HepG2 (cell line): ENCODE measurements at regions not wholly inside any gene's neighbourhood (a gene's known extent, or its start where the extent isn't known, plus 50 kb on each side); places are given as distances from the start of the nearest gene placed in this dataset.

Experiments
- ATAC-seq: fragments of 200-7000 bp; cut with Tn5 transposase; 3 replicates; pipeline ENCODE4 v1.9.1; 2020; ENCODE audit warnings: mild to moderate bottlenecking, moderate library complexity
- BruUV-seq: library from RNA; stranded (reverse); fragments of 400-500 nt; replicated peaks from 2 replicates; lab custom pipeline; 2021; lab: Mats Ljungman, UMichigan
- CTCF ChIA-PET: fragments of 300-600 bp; formaldehyde crosslinking; extraction: SDS; loops from one replicate; lab custom pipeline; 2021; ENCODE audit warnings: low total read pairs, inconsistent platforms, low intra/inter-chr PET ratio; lab: Yijun Ruan, JAX
- POLR2A ChIA-PET: fragments of 350-600 bp; sonication (Branson Sonifier 250); formaldehyde crosslinking; loops from one replicate; lab custom pipeline; 2020; ENCODE audit warnings: antibody characterized with exemption, inconsistent platforms; lab: Yijun Ruan, JAX
- DNase-seq: peaks from one replicate; pipeline ENCODE4 v3.0.0-alpha.2; 2015; ENCODE audit warnings: low spot score
- FAIRE-seq: peaks from 3 replicates; lab custom pipeline; 2011; peaks lifted over from hg19 to GRCh38; lab: Jason Lieb, UNC
- H2AFZ ChIP-seq: one replicate; pipeline ENCODE4 v1.6.1; 2011; ENCODE audit warnings: low read length, inconsistent platforms
- H3K27ac ChIP-seq: fragments of 300-600 bp; 3 replicates; pipeline ENCODE4 v1.8.0; 2011; ENCODE audit warnings: mixed run types, mild to moderate bottlenecking, mixed read lengths, low read length, inconsistent platforms; ENCODE audit not compliant: insufficient read depth; ENCODE audit errors: extremely low read length
- H3K27me3 ChIP-seq, 2 experiments: fragments of 200-600 bp in 1 of 2; 2 replicates in 1 of 2; 3 replicates in 1 of 2; pipeline versions ENCODE4 v1.6.0 to v1.8.0; 2011; ENCODE audit warnings: low read length in 2 of 2, mild to moderate bottlenecking in 2 of 2, moderate library complexity in 2 of 2, inconsistent platforms in 1 of 2; ENCODE audit not compliant: insufficient read depth in 2 of 2, control insufficient read depth in 1 of 2
- H3K36me3 ChIP-seq, 2 experiments: fragments of 200-600 bp in 1 of 2; replicated peaks in 1 of 2; 2 replicates in 1 of 2; 3 replicates in 1 of 2; pipeline versions ENCODE4 v1.5.1 to v1.8.0; 2011; ENCODE audit warnings: low read length in 2 of 2, inconsistent platforms in 1 of 2; ENCODE audit not compliant: insufficient read depth in 2 of 2, control insufficient read depth in 1 of 2
- H3K4me1 ChIP-seq: 2 replicates; pipeline ENCODE4 v1.5.1; 2012; ENCODE audit warnings: low read length, inconsistent platforms; ENCODE audit not compliant: insufficient read depth
- H3K4me2 ChIP-seq: 2 replicates; pipeline ENCODE4 v1.6.0; 2011; ENCODE audit warnings: low read depth, low read length, inconsistent platforms
- H3K4me3 ChIP-seq, 3 experiments: fragments of 200-600 bp in 1 of 3; sonication (generic), shearing (Covaris generic) in 1 of 3; replicated peaks in 1 of 3; 2 replicates each; pipeline ENCODE4 v1.5.1; 2011 to 2016; ENCODE audit warnings: low read length in 3 of 3, inconsistent platforms in 2 of 3, low read depth in 2 of 3, mild to moderate bottlenecking in 2 of 3, control low read depth in 1 of 3, mixed read lengths in 1 of 3; ENCODE audit not compliant: insufficient read depth in 1 of 3
- H3K79me2 ChIP-seq: one replicate; pipeline ENCODE4 v1.6.1; 2011; ENCODE audit warnings: low read length, inconsistent platforms; ENCODE audit not compliant: insufficient read depth
- H3K9ac ChIP-seq: 2 replicates; pipeline ENCODE4 v1.6.0; 2011; ENCODE audit warnings: mild to moderate bottlenecking, low read depth, low read length, inconsistent platforms; ENCODE audit not compliant: insufficient read depth
- H3K9me3 ChIP-seq: 2 replicates; pipeline ENCODE4 v1.5.1; 2012; ENCODE audit warnings: mild to moderate bottlenecking, low read length
- H4K20me1 ChIP-seq: 2 replicates; pipeline ENCODE4 v1.6.0; 2011; ENCODE audit warnings: inconsistent platforms, mild to moderate bottlenecking, low read length, moderate library complexity; ENCODE audit not compliant: insufficient read depth
- ARNTL ChIP-seq: sonication (generic); formaldehyde crosslinking; IDR thresholded peaks from 2 replicates; pipeline ENCODE4 v1.4.0; 2020; ENCODE audit warnings: mild to moderate bottlenecking, missing genetic modification reagents
- HMG20B ChIP-seq: conservative IDR thresholded peaks from 2 replicates; pipeline ENCODE4 v1.6.1; 2016; ENCODE audit warnings: missing genetic modification reagents, missing compliant biosample characterization
- HMGA1 ChIP-seq: sonication (generic); formaldehyde crosslinking; conservative IDR thresholded peaks from 2 replicates; pipeline ENCODE4 v1.4.0; 2020; ENCODE audit warnings: missing genetic modification reagents
- PPARG ChIP-seq: conservative IDR thresholded peaks from 2 replicates; pipeline ENCODE4 v1.6.1; 2016; ENCODE audit warnings: missing biosample characterization, missing genetic modification reagents
- PRDM10 ChIP-seq: sonication (generic); formaldehyde crosslinking; IDR thresholded peaks from 2 replicates; pipeline ENCODE4 v1.4.0; 2020; ENCODE audit warnings: low read depth, missing genetic modification reagents
- SSRP1 ChIP-seq: IDR thresholded peaks from 2 replicates; pipeline ENCODE4 v1.6.1; 2016; ENCODE audit warnings: control low read depth
- TRIM22 ChIP-seq: fragments of 450-650 bp; IDR thresholded peaks from 2 replicates; pipeline ENCODE4 v1.6.1; 2017
- ZBTB14 ChIP-seq: sonication (generic); formaldehyde crosslinking; IDR thresholded peaks from 2 replicates; pipeline ENCODE4 v1.4.0; 2020; ENCODE audit warnings: missing genetic modification reagents
- whole genome bisulfite sequencing: methylation state at CpG from one replicate; pipeline ENCODE4 v1.1.6; 2017; ENCODE audit warnings: low lambda C conversion rate; 5-methylcytosine and 5-hydroxymethylcytosine counted together
- in situ Hi-C: cut with HindIII; loops from 2 replicates; pipeline ENCODE4 v1.10.0; 2017; ENCODE audit warnings: low pct_unique_long_range_greater_than_20kb; ENCODE audit not compliant: extremely low pct_ligation_motif_present
- intact Hi-C: fragments of 100-400 bp; cut with micrococcal nuclease; formaldehyde crosslinking; loops from one replicate; pipeline ENCODE4 v1.10.0; 2022; ENCODE audit not compliant: unreplicated experiment

GRCh38 chr18:68436485-68436884, 278.4 kb downstream of the TMX3 start:
- Histone ChIP-seq H3K4me3 (no peak overlapping the region), H3K27ac (no peak overlapping the region), H3K4me1 (no peaks in the 10 kb centered on the region), H3K9ac (no peak overlapping the region), H3K79me2 (no peaks in the 10 kb centered on the region), H3K9me3 (no peaks in the 10 kb centered on the region), H3K4me2 (no peak overlapping the region), H4K20me1 (no peaks in the 10 kb centered on the region), H2AFZ (no peak overlapping the region), H3K27me3 (no peaks in the 10 kb centered on the region; a peak in 1 of 5 replicates), H3K36me3 (no peaks in the 10 kb centered on the region)
- ChIA-PET POLR2A (no interaction called here), CTCF (no interaction called here)
- intact Hi-C loops: no loop called here
- WGBS: 91% methylated on average over 5 of the region's 5 CpGs
- in situ Hi-C loops: no loop called here
- BruUV-seq: no TSS peak
- FAIRE-seq: no peak
- no peak for DNase-seq
- ATAC-seq: no peak
- no peak for TF ChIP-seq PPARG
- no peak for TF ChIP-seq HMGA1 (CRISPR knock-in tag)
- no peak for TF ChIP-seq ZBTB14
- no peak for TF ChIP-seq ARNTL
- no peak for TF ChIP-seq PRDM10 (CRISPR knock-in tag)
- TF ChIP-seq TRIM22: no peak
- no peak for TF ChIP-seq SSRP1 (CRISPR knock-in tag)
- TF ChIP-seq HMG20B (CRISPR knock-in tag): no peak
